Smooth muscle cell (in vitro differentiated cells): ENCODE measurements at regions not wholly inside any gene's neighbourhood (a gene's known extent, or its start where the extent isn't known, plus 50 kb on each side); places are given as distances from the start of the nearest gene placed in this dataset.

Experiments used
- DNase-seq: peaks from one replicate; lab custom pipeline; 2025; ENCODE audit not compliant: unreplicated experiment; lab: John Stamatoyannopoulos, UW
- H2AFZ ChIP-seq: fragments of 200-600 bp; sonication (generic); 2 replicates; pipeline ENCODE4 v1.6.0; 2016; ENCODE audit warnings: antibody characterized with exemption, low read depth, mild to moderate bottlenecking
- H3F3A ChIP-seq: fragments of 200-600 bp; sonication (generic); 2 replicates; pipeline ENCODE4 v1.6.0; 2017; ENCODE audit warnings: antibody characterized with exemption, low read depth
- H3K27ac ChIP-seq: fragments of 200-600 bp; sonication (generic); 2 replicates; pipeline ENCODE4 v1.5.1; 2016; ENCODE audit warnings: low read depth, mild to moderate bottlenecking
- H3K27me3 ChIP-seq: fragments of 200-600 bp; sonication (generic); 2 replicates; pipeline ENCODE4 v1.6.1; 2016; ENCODE audit warnings: low read depth, mild to moderate bottlenecking
- H3K36me3 ChIP-seq: fragments of 200-600 bp; sonication (generic); 2 replicates; pipeline ENCODE4 v1.5.1; 2016; ENCODE audit warnings: low read depth
- H3K4me1 ChIP-seq: fragments of 200-600 bp; sonication (generic); 2 replicates; pipeline ENCODE4 v1.5.1; 2016; ENCODE audit warnings: low read depth
- H3K4me2 ChIP-seq: fragments of 200-600 bp; sonication (generic); 2 replicates; pipeline ENCODE4 v1.6.0; 2016; ENCODE audit warnings: mild to moderate bottlenecking
- H3K4me3 ChIP-seq: fragments of 200-600 bp; sonication (generic); 2 replicates; pipeline ENCODE4 v1.5.1; 2016; ENCODE audit warnings: mild to moderate bottlenecking
- H3K79me2 ChIP-seq: fragments of 200-600 bp; sonication (generic); 2 replicates; pipeline ENCODE4 v1.6.0; 2016; ENCODE audit warnings: low read depth, mild to moderate bottlenecking
- H3K9ac ChIP-seq: fragments of 200-600 bp; sonication (generic); 2 replicates; pipeline ENCODE4 v1.6.0; 2016; ENCODE audit warnings: low read depth
- H3K9me3 ChIP-seq: fragments of 200-600 bp; sonication (generic); replicated peaks from 2 replicates; pipeline ENCODE4 v1.5.1; 2016; ENCODE audit warnings: low read depth
- H4K20me1 ChIP-seq: fragments of 200-600 bp; sonication (generic); 2 replicates; pipeline ENCODE4 v1.6.0; 2016; ENCODE audit warnings: low read depth
- WGBS: methylation state at CpG from one replicate; pipeline ENCODE4 v1.1.7; 2016; ENCODE audit warnings: low lambda C conversion rate; 5-methylcytosine and 5-hydroxymethylcytosine counted together
- TF ChIP-seq, protein P1 (sequence below): fragments of 200-600 bp; sonication (generic); IDR thresholded peaks from 2 replicates; pipeline ENCODE4 v1.5.1; 2017; ENCODE audit warnings: borderline replicate concordance, mild to moderate bottlenecking, antibody characterized with exemption; ENCODE audit not compliant: insufficient read depth, poor library complexity, severe bottlenecking

DNA sequence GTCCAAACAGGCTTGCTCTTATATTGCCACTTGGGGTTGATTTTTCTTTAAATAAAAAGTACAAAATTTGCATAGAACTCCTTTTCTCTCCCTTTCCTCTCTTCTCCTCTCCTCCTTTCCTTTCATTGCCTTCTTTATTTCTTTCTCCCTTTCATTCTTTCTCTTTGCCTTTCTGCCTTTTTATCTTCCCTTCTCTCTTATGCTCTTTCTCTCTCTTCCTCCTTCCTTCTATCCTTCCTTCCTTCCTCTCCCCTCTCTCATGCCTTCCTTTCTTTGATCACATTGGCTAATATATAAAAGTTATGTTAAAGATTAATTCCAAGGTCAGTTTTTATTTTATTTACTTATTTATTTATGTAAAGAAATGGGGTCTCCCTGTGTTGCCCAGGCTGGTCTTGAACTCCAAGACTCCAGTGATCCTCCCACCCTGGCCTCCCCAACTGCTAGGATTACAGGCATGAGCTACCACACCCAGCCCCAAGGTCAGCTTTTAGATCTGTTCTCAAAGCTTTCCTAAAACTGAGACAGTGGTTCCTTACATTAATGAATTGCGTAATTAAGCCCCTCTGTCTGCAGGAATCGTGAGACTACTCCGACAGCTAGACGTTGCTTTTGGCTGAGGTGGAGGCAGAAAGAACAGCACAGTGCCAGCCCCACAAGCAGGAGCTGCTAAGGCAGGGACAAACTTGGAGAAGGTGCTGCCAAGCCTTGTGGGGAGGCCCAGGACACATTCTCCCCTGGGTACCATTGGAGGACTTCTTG is 361.9 kb downstream of the SIPA1L2 start:
- H3K9ac ChIP-seq, result no peak overlapping the region
- H3K4me1 ChIP-seq, result peaks cover 5% of the 10 kb centered on the region
- no peaks in the 10 kb centered on the region for H3K27me3 ChIP-seq
- no peaks in the 10 kb centered on the region for H3K9me3 ChIP-seq
- no peak overlapping the region for H3K4me2 ChIP-seq
- DNase-seq, result no peak
- no peak overlapping the region for H3K4me3 ChIP-seq
- H3K36me3 ChIP-seq, result no peaks in the 10 kb centered on the region
- WGBS, result 97% methylated on average over 4 of the region's 4 CpGs
- H4K20me1 ChIP-seq, result no peaks in the 10 kb centered on the region
- TF ChIP-seq, protein P1, sequence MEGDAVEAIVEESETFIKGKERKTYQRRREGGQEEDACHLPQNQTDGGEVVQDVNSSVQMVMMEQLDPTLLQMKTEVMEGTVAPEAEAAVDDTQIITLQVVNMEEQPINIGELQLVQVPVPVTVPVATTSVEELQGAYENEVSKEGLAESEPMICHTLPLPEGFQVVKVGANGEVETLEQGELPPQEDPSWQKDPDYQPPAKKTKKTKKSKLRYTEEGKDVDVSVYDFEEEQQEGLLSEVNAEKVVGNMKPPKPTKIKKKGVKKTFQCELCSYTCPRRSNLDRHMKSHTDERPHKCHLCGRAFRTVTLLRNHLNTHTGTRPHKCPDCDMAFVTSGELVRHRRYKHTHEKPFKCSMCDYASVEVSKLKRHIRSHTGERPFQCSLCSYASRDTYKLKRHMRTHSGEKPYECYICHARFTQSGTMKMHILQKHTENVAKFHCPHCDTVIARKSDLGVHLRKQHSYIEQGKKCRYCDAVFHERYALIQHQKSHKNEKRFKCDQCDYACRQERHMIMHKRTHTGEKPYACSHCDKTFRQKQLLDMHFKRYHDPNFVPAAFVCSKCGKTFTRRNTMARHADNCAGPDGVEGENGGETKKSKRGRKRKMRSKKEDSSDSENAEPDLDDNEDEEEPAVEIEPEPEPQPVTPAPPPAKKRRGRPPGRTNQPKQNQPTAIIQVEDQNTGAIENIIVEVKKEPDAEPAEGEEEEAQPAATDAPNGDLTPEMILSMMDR, result no peak
- peaks cover 8% of the 10 kb centered on the region for H3F3A ChIP-seq
- no peak overlapping the region for H3K27ac ChIP-seq
- H3K79me2 ChIP-seq, result no peaks in the 10 kb centered on the region
- H2AFZ ChIP-seq, result no peak overlapping the region

DNA sequence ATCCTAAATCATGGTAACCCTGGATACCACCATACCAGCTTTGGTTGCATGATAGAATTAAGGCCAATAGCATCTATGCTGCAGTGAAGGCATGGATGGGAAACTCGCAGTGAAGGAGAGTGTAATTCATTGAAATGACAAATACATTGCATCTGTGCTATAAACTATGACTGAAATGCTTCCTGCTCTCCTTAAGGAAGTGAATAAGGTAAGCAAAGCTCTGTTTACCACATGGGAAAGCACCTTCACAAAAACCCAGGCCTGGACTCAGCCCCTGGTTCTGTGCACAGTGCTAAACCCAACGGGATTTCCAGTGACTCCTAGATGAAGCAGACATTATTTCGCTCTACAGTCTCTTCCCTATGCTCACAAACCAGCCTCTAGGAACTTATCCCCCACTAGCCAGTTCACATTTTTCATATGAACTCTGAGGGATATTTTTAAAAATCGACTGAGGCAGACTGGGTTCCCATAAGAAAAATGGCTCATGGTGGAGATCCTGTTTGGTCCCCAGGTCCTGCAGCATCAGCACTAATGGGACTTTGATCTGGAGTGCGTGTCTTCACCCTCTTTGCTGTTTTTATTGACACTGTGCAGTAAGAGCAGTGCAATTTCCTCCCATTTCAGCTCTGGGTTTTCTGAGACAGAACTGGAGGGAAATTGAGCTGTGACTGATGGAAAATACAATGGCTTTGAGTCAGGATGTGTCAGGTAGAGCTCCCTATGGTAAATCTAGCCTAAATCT is 362.7 kb downstream of the SIPA1L2 start:
- H2AFZ ChIP-seq, result no peak overlapping the region
- H3K4me2 ChIP-seq, result no peak overlapping the region
- H3K27ac ChIP-seq, result no peak overlapping the region
- TF ChIP-seq, protein P1, result no peak
- H3K4me3 ChIP-seq, result no peak overlapping the region
- H3K9ac ChIP-seq, result no peak overlapping the region
- peaks cover 2% of the 10 kb centered on the region for H3K4me1 ChIP-seq
- no peaks in the 10 kb centered on the region for H3K36me3 ChIP-seq
- DNase-seq, result no peak
- WGBS, result 88% methylated on average over 5 of the region's 5 CpGs
- no peaks in the 10 kb centered on the region for H3K27me3 ChIP-seq
- no peaks in the 10 kb centered on the region for H3K79me2 ChIP-seq
- H3F3A ChIP-seq, result peaks cover 2% of the 10 kb centered on the region
- H4K20me1 ChIP-seq, result no peaks in the 10 kb centered on the region
- no peaks in the 10 kb centered on the region for H3K9me3 ChIP-seq

DNA sequence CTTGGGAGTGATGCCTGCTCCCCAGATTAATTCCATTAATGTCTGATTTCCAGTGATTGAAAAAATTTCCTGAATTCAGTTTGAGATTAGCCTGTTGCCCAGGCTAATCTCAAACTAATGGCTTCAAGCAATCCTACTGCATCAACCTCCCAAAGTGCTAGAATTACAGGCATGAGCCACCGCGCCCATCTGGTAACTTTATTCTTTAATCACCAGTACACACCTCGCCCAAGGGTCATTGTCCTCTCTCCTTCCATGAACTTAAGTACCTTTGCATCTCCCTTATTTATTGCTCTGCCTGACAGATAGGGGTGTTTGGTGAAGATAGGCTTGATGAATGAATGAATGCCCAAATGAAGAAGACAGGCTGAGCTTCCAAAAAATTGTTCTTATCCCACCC is 366.5 kb downstream of the SIPA1L2 start:
- H3K27me3 ChIP-seq, result no peaks in the 10 kb centered on the region
- no peak overlapping the region for H2AFZ ChIP-seq
- H3K27ac ChIP-seq, result no peak overlapping the region
- no peak overlapping the region for H3K4me3 ChIP-seq
- no peaks in the 10 kb centered on the region for H3K36me3 ChIP-seq
- H4K20me1 ChIP-seq, result no peaks in the 10 kb centered on the region
- TF ChIP-seq, protein P1, result no peak
- no peaks in the 10 kb centered on the region for H3K9me3 ChIP-seq
- no peak overlapping the region for H3K9ac ChIP-seq
- H3K4me1 ChIP-seq, result no peaks in the 10 kb centered on the region
- H3K4me2 ChIP-seq, result no peak overlapping the region
- H3F3A ChIP-seq, result no peaks in the 10 kb centered on the region
- DNase-seq, result no peak
- H3K79me2 ChIP-seq, result no peaks in the 10 kb centered on the region
- 96% methylated on average over 3 of the region's 3 CpGs for WGBS
